GM12892 (cell line): ENCODE measurements at regions not wholly inside any gene's neighbourhood (a gene's known extent, or its start where the extent isn't known, plus 50 kb on each side); places are given as distances from the start of the nearest gene placed in this dataset.

Experiments
- DNase-seq: peaks from one replicate; pipeline ENCODE4 v3.0.0; 2011; ENCODE audit not compliant: insufficient read length
- FAIRE-seq: peaks from 2 replicates; lab custom pipeline; 2011; peaks lifted over from hg19 to GRCh38; lab: Jason Lieb, UNC
- POLR2A ChIP-seq: IDR thresholded peaks from 2 replicates; pipeline ENCODE4 v1.6.1; 2011; ENCODE audit warnings: low read depth, low read length, control low read depth
- POLR2AphosphoS5 ChIP-seq: IDR thresholded peaks from 2 replicates; pipeline ENCODE4 v1.6.1; 2011; ENCODE audit warnings: low read depth, low read length, control low read depth
- TAF1 ChIP-seq: IDR thresholded peaks from 2 replicates; pipeline ENCODE4 v1.6.1; 2011; ENCODE audit warnings: low read depth, mild to moderate bottlenecking, control low read depth, low read length, borderline replicate concordance

DNA sequence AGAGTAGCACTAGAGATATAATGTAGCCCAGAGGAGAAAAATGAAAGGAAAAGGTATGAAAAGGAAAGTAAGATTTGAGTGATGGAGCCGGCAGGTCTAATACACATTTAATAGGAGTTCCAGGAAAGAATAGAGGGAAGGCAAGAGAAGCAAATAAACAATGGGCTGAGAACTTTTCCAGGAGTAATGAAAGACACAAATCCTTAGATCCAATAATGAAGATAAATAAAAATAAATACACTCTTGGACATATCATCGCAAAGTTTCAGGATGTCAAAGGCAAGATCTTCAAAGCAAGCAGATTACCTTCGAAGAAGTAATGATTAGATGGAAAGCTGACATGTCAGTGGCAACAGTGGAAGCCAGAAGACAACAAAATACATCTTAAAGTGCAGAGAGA is 102.0 kb upstream of the YWHAQ start:
- no peak for DNase-seq
- TF ChIP-seq TAF1 (no peak), POLR2A (no peak), POLR2AphosphoS5 (no peak)
- FAIRE-seq: no peak

DNA sequence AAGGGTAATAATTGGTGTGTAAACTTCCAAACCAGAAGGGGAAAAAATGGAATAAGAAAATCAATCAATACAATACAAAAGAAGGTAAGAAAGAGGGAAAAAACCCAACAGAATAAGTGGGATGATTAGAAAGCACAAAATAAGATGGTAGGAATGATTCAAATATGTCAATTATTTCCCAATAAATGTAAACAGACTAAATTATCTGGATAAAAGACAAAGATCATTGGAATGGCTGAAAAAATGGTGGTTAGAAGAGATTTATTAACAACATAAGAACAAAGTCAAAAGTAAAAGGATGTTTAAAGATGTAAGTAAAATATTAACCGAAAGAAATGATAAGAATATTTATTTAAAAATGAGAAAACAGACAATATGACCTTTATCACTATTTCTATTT is 103.5 kb upstream of the YWHAQ start:
- DNase-seq (no peak), FAIRE-seq (no peak)
- TF ChIP-seq POLR2A (no peak), TAF1 (no peak), POLR2AphosphoS5 (no peak)

DNA sequence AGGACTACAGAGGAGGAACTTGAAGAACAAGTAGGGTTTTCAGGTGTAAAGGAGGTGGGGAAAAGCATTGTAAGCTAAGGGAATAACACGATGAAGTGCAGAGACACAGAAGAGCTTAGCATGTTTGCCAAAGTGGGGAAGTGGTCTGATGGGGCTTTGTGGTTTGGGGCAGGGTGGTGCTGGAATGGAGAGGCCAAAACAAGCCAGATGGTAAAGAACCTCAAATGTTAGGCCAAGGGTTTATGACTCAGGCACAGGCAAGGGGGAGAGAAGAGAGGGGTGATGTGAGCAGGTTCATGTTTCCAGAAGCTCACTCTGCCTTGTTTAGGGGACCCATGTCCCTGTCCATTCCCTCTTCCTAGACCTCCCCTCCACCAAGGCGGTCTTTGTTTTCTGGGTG is 104.5 kb upstream of the YWHAQ start:
- TF ChIP-seq POLR2A: no peak
- no peak for TF ChIP-seq TAF1
- no peak for TF ChIP-seq POLR2AphosphoS5
- FAIRE-seq: no peak

DNA sequence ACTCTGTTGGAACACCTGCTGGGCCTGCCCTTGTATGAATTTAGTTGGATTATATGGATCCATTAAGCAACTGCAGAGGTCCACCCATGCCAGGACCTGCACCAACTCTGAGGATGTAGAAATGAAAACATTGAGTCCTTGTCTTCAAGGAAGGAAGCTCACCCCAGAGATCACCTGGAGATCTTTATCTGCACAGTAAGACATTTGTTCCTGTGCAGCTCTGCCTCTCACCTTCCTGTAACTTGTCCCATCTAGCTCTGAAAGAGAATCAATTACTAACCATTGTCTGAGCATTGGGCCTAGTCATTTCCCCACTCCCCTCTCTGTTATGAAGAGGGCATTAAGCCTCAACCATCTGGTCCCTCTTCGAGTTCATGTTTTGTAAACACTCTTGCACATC is 105.2 kb upstream of the YWHAQ start:
- DNase-seq (no peak), FAIRE-seq (no peak)
- TF ChIP-seq TAF1: no peak
- TF ChIP-seq POLR2AphosphoS5: no peak
- TF ChIP-seq POLR2A: no peak

More for the DNA sequence above, 104.5 kb upstream of the YWHAQ start:
- DNase-seq: no peak

DNA sequence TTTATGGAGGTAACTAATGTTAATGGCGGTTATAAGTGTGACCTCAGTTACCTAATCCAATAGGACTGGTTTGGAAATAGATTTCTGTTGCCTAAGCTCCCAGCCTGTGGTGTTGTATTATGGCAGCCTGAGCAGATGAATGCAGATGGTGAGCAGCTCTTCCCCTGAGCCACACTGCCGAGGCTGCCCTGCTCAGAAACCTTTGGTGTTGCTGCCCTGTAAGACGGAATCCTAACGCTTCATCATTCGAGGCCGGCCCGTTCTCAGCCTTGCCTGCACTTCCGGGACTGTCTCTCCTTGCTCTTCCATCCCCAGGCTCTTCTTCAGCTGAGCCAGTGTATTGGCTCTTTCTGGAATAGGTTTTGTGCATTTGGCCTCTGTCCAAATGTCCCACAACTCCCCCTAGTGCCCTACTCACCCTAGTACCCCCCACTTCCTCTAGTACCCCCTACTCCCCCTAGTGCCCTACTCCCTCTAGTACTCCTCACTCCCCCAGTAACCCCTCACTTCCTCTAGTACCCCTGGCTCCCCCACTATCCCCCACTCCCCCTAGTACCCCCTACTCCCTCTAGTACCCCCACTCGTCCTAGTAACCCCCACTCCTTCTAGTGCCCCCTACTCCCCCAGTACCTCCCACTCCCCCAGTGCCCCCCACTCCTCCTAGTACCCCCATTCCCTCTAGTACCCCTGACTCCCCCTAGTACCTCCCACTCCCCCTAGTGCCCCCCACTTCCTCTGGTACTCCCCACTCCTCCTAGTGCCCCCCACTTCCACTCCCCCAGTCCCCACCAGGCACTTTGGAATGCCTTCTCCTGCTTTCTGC is 106.0 kb upstream of the TAF1B start:
- TF ChIP-seq POLR2A: no peak
- TF ChIP-seq POLR2AphosphoS5: no peak
- peak; percentile 57 for DNase-seq
- FAIRE-seq: no peak

DNA sequence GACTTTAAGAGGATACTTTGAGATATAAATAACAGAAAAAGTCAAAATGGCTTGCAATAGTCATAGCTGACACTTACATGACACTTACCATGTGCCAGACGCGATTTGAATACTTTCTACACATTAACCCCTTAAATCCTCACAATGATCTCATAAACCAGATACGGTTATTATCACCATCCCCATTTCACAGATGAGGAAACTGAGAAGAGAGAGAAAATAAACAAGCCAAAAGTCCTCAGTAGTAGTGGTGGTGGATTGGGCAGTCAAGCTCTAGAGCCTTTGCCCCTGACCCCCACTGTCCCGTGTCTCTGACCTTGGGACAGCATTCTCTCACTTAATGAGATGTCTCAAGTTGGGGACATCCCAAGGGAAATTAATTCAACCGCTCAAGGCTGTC is 105.2 kb upstream of the TAF1B start:
- FAIRE-seq (no peak), DNase-seq (no peak)
- no peak for TF ChIP-seq POLR2A

DNA sequence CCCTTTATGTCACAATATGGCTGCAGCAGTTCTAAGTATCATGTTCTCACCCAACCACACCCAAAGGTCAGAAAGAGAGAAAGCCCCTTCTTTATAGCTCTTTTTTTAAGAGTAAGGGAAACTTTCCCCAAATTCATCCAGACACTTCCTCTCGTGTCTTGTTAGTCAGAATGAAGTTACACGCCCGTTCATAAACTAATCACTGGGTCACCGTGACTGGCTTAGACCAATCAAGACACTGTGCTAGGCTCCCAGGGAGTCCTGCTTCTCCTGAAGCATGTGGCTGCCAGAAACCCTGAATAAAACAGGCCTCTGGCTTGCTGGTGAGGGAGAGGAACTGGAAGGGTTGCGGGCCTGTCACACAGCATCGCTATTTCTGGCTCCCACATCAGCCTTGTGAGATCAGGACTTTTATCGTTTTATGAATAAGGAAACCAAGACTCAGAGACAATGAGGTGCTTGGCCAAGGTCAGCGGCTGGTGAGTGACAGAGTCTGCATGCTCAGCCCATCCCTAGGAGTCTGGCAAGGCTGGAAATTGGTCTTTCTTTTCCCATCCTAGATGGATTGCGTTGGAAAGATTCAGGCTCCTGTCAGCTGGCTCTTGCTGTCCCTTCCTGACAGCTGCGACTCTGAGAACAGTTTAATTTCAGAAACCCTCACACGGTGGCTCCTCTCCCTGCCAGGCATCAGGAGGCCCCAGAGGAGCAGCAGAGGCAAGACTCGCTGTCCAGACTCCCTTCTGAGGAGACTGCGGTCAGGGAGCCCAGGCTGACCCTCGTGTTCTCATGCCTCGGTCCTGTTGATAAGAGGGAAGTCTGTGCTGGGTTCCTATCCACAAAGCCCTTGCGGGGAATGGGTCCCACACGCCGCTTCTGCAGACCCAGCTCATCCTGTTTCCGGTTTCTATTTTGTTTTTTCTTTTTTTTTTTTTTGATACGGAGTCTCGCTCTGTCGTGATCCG is 104.5 kb upstream of the TAF1B start:
- TF ChIP-seq TAF1: no peak
- TF ChIP-seq POLR2A: no peak
- DNase-seq: no peak
- FAIRE-seq: no peak

DNA sequence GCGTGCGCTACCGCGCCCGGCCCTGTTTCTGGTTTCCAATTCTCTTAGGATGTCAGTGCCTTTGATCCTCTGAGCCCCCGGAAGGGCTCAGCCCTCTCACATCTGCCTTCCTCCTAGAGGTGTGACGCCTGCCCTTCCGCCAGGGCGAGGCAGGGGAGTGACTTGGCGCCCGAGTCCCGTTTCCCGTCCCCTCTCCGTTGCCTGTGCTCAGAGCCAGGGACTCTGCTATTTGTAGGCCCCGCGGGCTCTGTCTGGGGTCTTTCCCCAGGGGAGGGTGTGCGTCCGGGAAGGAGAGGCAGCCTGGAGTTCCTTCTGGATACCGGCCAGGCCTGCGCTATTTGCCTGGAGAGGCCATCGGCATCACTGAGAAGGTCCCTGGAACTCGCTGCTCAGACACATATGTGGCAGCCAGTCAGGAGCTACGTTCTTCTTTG is 103.7 kb upstream of the TAF1B start:
- peak; percentile 50 for DNase-seq
- no peak for FAIRE-seq
- no peak for TF ChIP-seq POLR2A
- no peak for TF ChIP-seq TAF1
- no peak for TF ChIP-seq POLR2AphosphoS5

DNA sequence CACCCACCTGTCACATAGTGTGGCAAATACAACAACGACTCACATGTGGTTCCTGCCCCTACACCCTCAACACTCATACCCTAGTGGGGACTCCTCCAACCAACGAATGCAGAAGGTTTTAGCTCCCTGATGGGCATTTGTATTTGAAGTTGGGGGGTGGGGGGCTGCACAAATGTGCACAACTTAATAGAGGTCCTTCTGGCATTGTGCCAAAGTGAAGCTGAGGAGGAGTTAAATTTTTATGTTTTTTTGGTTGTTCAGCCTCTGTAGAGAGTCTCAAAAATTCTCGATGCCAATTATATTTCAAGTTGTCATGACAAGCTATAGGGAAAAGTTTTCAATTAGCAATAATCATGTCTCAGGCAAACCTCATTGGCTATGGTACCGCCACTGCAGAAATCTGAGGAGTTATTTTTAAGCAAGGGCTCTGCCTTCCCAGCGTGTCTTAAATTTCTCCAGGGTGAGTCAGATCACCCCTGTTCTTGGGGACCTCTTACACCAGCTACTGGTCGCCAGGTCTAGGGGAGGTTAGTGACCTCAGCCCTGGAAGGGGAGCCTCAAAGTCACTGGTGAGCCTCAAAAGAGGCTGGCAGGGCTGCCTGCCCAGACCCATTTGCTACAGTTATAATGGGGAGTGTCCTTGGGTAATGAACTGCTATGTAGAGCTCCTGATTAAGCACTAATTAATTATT is 102.7 kb upstream of the TAF1B start:
- DNase-seq (no peak), FAIRE-seq (no peak)
- no peak for TF ChIP-seq TAF1
- no peak for TF ChIP-seq POLR2AphosphoS5
- TF ChIP-seq POLR2A: no peak

DNA sequence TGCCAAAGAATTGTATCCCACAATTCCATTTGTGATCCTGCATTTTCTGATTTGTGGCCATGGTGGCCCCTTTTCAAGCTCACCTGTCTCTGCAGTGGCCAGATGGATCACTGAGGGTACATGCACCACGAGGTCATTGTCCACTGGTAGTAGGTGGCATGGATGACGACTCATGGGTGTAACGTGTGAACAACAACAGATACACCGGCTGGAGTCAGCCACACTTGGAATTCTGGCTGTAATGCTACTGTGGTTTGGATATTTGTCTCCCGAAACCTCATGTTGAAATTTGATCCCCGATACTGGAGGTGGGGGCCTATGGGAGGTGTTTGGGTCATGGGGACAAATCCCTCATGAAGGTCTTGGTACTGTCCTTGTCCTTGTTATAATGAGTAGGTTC is 102.2 kb upstream of the TAF1B start:
- FAIRE-seq (no peak), DNase-seq (no peak)
- TF ChIP-seq POLR2AphosphoS5 (no peak), TAF1 (no peak), POLR2A (no peak)

DNA sequence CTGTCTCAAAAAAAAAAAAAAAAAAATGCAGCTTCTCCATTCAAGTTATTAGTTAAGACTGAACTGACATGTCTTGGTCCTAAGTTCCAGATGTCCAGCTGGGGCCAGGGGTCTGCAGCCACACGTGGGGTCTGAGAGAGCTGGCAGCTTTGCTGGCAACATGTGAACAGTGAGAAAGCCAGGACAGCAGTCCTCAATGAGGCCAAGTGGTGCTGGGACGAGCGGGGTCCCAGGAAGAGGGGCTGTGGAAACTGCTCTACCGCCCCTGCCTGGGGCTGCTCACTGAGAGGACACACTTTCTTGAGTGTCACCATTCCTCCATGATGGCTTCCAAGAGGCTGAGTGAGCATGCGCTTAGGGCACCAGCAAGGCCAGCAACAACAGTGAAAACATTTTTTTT is 100.7 kb upstream of the TAF1B start:
- DNase-seq (no peak), FAIRE-seq (no peak)
- no peak for TF ChIP-seq POLR2A
- TF ChIP-seq TAF1: no peak
- TF ChIP-seq POLR2AphosphoS5: no peak
